Activated naive CD4-positive, alpha-beta T cell treated with Interleukin-2 at 50 U/mL for 16 hours (primary cell): ENCODE measurements at regions not wholly inside any gene's neighbourhood (a gene's known extent, or its start where the extent isn't known, plus 50 kb on each side); places are given as distances from the start of the nearest gene placed in this dataset.

Experiments used
- DNase-seq: peaks from one replicate; pipeline ENCODE4 v3.0.0-alpha.2; 2020

DNA sequence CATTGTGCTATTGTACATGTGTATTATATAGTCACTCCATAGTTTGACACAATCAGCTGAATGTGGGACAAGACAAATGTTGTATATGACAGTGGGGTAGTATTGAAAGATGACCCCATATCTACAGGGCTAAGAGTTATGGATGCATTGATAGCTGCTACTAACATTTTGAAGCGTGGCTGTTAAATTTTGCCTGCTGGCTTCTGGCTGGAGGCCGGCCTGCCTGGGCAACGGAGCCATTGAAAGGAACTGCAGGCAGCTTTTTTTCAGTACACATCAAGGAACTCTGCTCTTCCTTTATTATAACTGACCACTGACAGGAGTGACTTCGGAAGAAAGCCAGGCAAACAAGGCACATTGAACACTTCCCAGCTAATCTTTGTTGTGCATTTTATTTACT is 76.1 kb upstream of the TMEM33 start:
- no peak for DNase-seq

DNA sequence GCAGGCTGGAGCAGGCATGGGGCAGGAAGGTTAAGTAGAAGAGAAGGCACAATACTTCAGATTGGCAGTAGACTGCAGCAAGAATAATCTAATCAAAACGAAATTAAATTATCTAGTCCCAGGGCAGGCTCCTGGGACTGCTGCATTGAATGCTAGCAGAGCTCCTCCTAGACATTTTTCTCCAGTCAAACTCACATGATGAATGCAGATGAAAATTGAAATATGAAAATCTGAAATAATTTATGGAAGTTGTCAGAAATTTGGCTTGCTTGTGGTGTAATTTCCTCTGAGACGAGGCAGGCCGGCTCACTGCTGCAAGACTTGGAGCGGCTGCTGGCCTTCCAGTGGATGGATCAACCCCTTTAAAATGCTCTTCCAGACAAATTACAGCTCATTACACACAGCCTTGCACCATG is 78.0 kb upstream of the TMEM33 start:
- DNase-seq: no peak

DNA sequence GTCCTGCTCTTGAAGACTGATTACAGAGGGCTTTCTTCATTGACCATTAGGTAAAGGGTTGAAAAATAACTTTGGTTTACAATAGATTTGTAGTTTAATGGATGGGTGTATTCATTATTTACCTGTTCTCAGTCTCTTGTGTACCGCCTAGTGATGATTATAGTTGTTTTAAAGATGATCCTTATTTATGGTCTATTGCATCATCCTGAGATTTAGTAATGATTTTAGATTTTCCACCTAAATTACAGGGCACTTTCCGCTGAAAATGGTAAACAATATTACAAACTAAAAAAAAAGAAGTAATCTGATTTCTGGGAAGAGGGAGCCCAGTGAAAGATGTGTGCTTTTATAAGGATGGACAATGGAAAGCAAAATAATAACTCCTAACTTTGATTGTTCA is 78.4 kb upstream of the TMEM33 start:
- DNase-seq: no peak

DNA sequence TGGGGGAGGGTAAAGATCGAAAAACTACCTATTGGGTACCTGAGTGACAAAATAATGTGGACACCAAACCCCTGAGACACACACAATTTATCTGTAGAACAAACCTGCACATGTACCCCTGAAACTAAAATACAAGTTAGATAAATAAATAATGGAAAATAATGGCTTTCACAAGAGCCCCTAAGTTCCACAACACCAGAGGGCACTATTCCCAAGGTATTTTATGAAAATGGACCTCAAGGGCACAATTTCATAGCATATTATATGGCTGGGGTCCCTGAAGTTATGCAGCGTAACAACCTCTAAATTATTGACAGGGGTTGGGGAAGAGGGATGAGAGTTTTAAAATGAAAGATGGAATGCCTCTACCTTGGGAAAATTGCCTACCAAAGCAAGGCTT is 81.3 kb upstream of the TMEM33 start:
- DNase-seq: no peak

DNA sequence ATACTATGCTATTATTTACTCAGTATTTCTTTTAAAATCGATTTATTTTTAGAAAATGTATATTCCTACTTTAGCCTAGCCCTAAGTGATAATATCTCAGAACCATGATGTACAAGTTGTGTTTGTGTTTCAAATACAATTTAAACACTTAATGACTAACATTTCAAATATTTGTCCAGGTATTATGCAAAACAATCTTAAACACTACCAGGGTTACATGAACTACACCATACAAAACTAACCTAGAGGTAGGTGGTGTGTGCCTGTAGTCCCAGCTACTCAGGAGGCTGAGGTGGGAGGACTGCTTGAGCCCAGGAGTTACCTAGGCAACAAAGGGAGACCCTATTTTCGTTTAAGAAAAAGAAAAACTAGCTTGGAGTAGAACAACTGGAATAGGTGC is 83.0 kb upstream of the TMEM33 start:
- DNase-seq: no peak

DNA sequence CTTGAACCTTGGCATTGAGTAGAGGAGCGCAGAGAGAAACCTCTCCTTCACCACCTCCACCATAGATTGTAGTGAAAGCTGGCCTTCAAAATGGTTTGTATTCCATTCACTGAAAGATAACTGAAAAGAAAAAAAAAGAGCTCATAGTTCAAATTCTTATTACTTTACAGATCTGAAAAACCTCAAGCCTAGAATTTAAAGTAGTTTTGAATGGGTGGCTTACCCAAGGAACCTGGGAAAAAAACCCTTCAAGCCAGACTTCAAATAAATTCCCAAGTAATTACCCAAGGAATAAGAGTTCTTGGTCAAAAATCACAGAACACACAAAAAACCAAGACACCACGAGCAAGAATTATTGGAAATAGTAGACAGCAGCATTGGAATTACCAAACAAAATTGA is 83.6 kb upstream of the TMEM33 start:
- DNase-seq: no peak

DNA sequence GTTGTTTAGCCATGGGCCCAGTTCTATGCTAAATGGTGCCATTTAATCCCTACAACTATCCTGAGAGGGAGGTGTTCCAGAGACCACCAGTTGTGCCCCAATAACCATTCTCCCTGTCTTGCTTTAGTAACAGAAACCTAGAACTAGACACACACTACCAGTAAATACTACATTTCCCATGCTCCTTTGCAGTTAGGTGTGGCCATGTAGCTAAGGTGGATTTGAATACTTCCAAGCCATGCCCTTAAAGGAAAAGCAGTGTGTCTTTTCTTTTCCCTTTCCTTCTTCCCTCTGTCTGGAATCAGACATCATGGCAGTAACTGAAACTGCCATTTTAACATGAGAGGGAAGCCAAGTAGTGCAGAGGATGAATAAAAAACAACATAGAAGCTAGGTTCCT is 90.9 kb upstream of the TMEM33 start:
- DNase-seq: no peak

DNA sequence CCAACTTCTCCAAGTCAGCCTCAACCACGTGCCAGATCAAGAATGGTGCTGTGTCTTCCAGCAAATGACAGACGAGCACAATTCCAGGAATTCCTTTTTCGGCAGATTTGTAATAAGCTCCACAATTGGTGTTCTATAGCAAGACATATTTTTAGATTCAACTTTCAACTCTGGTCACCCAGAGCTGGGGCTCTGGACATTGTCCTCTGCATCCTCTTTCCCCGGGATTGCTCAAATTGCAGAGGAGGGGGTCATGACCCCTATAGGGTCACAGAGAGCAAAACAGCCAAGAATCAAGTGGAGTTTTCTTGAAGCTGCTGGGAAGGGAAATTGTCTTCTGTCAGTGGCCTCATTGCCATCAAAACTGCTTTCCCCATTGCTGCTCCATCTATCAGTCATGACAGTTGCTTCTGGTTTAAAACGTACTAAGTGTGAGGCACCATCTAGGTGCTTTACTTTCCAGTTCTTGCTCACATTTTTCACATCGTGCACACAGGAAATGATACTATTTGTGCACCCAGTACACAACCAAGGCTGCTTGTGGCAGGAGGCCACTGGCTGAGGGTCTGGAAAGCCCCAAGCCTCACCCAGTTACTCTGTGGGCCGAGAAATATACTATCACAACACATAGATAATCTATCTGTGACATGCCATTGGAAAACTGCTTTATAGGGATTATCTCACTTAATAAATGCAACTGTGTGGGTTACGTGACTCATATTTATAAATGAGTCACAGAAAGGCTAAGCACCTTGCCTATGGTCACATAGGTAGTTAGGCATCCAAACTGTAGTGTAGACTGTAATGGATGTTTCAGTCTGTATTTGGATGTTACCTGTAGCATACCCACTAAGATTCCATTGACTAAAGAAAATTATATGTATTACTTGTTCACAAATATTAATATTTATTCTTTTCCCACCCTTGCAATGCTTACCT is 91.7 kb upstream of the PHOX2B start:
- DNase-seq: no peak

DNA sequence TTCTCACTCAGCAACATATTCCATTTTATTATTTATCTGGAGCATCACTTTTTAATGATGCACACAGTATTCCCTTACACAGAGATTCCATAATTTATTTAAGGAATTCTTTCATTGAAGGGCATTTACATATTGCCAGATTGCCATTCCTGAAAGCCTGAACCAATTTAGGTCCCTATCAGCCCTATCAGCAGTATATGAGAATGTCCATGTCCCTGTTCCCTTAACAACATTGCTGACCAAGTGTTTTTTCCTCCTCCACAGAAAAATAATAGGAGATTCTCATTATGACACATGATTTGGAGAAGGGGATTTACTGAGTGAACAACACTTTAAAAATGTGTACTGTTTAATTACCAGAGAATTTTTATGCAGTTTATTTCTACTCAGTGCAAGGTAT is 90.1 kb upstream of the PHOX2B start:
- no peak for DNase-seq

DNA sequence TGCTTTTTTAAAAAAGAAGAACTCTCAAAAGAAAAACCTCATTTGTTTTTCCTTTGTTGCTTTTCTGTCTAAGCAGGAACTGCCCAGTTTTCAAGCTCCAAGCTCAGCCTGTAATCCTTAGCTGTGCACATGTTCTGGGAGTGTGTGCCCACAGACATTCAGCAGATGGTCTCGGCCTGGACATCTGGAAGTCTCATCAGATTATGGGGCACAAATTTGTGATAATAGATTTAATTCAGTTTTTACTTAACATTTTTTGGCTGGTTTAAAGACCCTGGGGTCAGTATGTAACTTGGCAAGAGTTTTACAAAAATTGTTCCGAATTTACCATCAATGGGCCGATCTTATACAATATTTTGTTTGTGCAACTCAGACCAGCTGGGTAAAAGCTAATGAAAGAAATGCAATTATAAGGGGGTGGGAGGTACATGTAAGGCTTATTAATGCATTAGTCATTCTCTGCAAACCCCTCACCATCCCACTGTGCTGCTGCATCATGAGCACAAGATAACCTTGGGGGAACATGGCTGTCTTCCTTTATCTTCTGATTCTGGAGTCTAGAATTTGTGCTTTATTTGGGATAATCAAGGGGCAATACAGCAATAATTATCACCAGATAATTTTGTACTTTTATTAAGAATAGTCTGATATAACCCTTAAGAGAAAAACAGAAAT is 86.9 kb upstream of the PHOX2B start:
- no peak for DNase-seq

DNA sequence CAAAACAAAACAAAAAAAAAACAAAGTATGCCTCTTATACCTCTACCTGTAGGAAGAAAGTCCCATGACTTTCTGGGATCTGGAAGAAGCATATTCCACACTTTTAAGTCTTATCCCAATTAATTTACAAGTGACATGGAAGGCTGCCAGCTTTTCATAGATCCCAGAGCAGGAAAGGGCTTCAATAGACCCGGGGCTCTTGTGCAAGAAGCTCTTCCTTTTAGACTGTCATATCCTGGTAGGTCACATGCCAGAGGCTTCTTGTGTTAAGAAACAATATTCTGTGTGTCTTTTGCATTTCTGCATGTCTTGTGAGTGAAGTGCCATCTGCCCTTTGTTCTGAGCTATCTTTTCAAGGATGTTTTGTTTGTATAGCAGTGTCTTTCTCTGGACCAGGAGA is 84.4 kb upstream of the PHOX2B start:
- no peak for DNase-seq

DNA sequence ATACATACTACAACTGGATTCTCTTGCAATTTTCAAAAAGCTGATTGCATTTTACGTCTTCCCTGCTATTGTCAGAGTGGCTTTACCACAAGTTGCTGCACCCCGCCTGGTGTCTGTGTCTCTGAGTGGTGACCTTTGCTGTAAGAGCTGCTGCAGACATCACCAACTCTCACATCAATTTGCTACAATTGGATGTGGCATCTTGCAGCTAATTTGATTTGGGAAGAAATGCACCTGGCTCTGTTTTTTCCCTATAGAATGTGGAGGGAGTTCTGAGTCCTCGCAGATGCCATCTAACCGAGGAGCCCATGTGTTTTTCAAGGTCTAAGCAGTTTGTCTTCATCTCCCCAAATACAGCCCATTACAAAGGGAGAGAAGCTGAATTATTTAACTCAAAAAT is 73.8 kb upstream of the PHOX2B start:
- DNase-seq: no peak

DNA sequence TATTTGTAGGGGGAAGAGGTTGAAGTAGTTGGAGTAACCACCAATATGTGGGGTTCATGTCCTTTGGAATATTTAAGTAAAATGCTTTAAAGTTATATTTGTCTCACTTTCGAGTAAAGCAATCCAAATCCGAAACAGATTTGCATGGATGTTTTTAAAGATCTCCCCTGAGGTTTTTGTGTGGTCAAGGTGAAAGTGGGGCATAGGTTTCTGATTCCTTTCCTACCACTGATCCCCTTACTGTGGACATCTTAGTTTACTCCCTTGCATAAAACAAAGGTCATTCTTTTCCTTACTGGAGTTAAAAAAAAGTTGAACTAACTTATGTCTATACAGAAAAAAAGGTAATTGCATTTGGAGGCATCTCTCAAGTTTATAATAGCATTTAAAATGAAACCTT is 71.9 kb upstream of the PHOX2B start:
- DNase-seq: no peak

DNA sequence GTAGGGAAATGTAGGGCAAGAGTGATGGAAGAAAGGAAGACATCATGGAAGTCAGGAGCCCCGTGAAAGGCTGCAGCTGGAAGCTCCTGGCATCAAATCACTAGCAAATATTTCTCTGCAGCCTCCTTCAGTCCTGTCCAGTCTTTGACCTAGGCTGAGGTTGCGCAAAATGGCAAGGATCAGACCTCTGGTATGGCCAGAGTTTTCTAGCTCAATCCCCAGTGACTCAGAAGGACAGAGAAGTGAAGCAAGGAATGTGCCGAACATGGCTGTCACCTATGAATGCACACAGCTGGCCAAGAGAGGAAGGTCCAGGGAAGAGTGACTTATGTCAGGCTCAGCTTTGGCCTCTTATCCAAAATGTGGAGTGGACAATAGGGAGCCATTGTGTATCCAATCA is 71.1 kb upstream of the PHOX2B start:
- no peak for DNase-seq

DNA sequence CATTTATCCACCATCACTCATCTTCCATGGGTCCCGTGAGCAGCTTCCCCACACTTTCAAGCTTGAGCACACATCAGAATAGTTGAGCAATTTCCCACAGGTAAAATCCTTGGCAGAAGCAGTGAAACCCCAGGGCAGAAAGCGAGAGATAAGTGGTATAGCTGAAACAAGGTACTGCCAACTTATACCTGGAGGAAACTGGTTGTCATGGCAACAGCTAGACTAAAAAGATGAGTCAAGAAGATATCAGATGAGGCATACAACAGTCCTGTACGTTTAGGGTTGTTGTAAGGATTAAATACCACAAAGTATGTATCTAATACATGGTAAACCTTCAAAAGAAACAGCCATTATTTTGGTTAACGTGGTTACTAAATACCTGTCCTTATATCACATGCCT is 66.9 kb upstream of the PHOX2B start:
- no peak for DNase-seq

DNA sequence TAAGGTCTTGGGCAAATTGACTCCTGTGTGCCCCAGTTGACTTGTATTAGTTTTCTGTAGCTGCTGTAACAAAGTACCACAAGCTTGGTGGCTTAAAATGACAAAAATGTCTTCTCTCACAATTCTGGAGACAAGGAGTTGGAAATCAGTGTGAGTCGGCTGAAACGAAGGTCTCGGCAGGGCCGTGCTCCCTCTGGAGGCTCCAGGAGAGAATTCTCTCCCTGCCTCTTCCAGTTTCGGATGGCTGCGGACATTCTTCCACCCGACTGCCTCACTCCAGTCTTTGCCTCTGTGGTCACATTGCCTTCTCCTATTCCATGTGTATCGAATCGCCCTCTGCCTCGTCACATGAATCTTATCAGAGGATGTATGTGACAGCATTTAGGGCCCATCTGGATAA is 66.0 kb upstream of the PHOX2B start:
- no peak for DNase-seq

DNA sequence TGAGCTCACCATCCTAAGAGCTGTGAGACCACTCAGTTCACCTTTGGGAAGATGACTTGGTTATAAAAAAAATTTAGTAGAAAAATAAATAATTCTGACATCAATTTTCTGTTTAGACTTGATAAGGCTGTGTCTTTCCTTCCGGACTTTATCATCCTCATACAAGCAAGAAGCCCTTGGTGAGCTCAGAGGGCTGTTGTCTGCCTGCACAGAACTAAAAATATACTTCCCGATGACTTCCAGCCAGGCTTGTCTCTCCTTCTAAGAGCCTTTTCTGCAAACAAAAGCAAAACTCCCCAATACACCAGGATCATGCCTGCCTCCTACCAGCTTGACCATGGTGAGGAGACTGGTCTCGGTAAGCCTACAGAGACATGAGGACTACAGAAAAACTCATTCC is 58.3 kb upstream of the PHOX2B start:
- DNase-seq: no peak

DNA sequence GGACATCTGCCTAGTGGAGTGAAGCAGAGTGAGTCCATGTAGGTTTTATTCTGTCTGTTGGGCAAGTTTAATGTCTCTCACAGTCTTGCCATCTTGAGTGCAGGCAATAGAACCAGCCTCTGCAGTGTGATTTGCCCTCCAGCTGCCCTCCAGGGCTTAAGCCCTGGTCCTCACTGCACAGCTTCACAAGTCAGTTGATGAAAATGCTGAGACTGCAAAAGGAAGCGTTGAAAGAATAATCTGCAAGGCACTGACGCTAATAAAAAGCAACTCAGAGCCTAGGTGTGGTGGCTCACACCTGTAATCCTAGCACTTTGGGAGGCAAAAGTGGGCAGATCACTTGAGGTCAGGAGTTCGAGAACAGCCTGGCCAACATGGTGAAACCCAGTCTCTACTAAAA is 54.1 kb upstream of the PHOX2B start:
- no peak for DNase-seq

DNA sequence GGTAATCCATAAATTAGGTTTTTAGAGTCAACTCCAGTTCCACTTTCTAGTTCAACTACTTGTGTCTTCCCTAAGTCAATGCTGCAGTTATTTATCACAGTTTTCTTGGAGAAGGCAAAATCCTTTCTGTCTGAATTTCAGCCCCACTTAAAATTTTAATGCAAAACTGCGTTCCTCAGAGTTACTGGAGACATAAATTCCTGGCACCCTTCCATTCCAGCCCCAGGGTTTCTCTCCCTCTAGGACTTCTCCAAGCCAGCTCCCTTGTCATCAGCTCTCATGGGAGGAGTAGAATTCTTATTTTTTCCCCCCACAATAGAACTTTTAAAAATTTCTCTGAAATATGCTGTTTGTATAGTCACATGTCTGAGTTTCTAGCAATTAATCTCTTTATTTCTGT is 50.6 kb upstream of the PHOX2B start:
- DNase-seq: no peak
